HEK293 (cell line): ENCODE measurements at regions not wholly inside any gene's neighbourhood (a gene's known extent, or its start where the extent isn't known, plus 50 kb on each side); places are given as distances from the start of the nearest gene placed in this dataset.

Source experiments
- CTCF ChIA-PET: fragments of 350-600 bp; formaldehyde crosslinking; extraction: SDS; loops from one replicate; lab custom pipeline; 2021; ENCODE audit warnings: antibody characterized with exemption; lab: Yijun Ruan, JAX
- POLR2A ChIA-PET: fragments of 300-600 bp; formaldehyde crosslinking; extraction: SDS; loops from one replicate; lab custom pipeline; 2020; ENCODE audit warnings: antibody characterized with exemption, inconsistent platforms; lab: Yijun Ruan, JAX
- H3K27ac ChIP-seq: fragments of 200-500 bp; sonication (Bioruptor generic); 2 replicates; pipeline ENCODE4 v1.5.1; 2014; ENCODE audit warnings: low read depth, low read length, control low read depth, inconsistent platforms; ENCODE audit errors: extremely low read depth
- H3K36me3 ChIP-seq, 2 experiments: fragments of 200-500 bp in 1 of 2; sonication (Bioruptor generic) in 1 of 2; 1 replicate in 1 of 2; 2 replicates in 1 of 2; pipeline ENCODE4 v1.5.1; 2014 to 2017; ENCODE audit warnings: inconsistent platforms in 2 of 2, low read length in 2 of 2; ENCODE audit not compliant: control insufficient read depth in 2 of 2, insufficient read depth in 1 of 2
- H3K4me1 ChIP-seq: fragments of 200-500 bp; sonication (Bioruptor generic); 2 replicates; pipeline ENCODE4 v1.5.1; 2014; ENCODE audit warnings: mild to moderate bottlenecking, low read length, inconsistent platforms; ENCODE audit not compliant: control insufficient read depth, insufficient read depth
- H3K4me3 ChIP-seq: 2 replicates; pipeline ENCODE4 v1.5.1; 2011; ENCODE audit warnings: low read depth, mild to moderate bottlenecking, control low read depth, low read length, moderate library complexity
- H3K9me3 ChIP-seq: fragments of 200-500 bp; sonication (Bioruptor generic); 2 replicates; pipeline ENCODE4 v1.5.1; 2014; ENCODE audit warnings: low read depth, low read length, inconsistent platforms; ENCODE audit not compliant: control insufficient read depth, insufficient read depth
- AEBP2 ChIP-seq: fragments of 450-650 bp; formaldehyde crosslinking; IDR thresholded peaks from 2 replicates; pipeline ENCODE4 v1.5.1; 2016; ENCODE audit warnings: missing biosample characterization, missing genetic modification characterization, borderline replicate concordance
- GLIS1 ChIP-seq: fragments of 450-650 bp; formaldehyde crosslinking; IDR thresholded peaks from 2 replicates; pipeline ENCODE4 v1.5.1; 2016; ENCODE audit warnings: missing biosample characterization, missing genetic modification characterization
- INSM2 ChIP-seq: fragments of 450-650 bp; formaldehyde crosslinking; IDR thresholded peaks from 2 replicates; pipeline ENCODE4 v1.5.1; 2016; ENCODE audit warnings: missing biosample characterization, missing genetic modification characterization
- KLF10 ChIP-seq: fragments of 450-650 bp; IDR thresholded peaks from 2 replicates; pipeline ENCODE4 v1.5.1; 2018; ENCODE audit warnings: missing biosample characterization, mild to moderate bottlenecking, missing genetic modification characterization
- KLF16 ChIP-seq: fragments of 450-650 bp; formaldehyde crosslinking; IDR thresholded peaks from 2 replicates; pipeline ENCODE4 v1.5.1; 2017; ENCODE audit warnings: missing biosample characterization, missing genetic modification characterization
- REST ChIP-seq: fragments of 450-650 bp; formaldehyde crosslinking; IDR thresholded peaks from 2 replicates; pipeline ENCODE4 v1.5.1; 2016; ENCODE audit warnings: missing biosample characterization, missing genetic modification characterization
- SCRT2 ChIP-seq: fragments of 450-650 bp; formaldehyde crosslinking; IDR thresholded peaks from 2 replicates; pipeline ENCODE4 v1.5.1; 2016; ENCODE audit warnings: missing biosample characterization, missing genetic modification characterization
- YY1 ChIP-seq: fragments of 450-650 bp; formaldehyde crosslinking; IDR thresholded peaks from 2 replicates; pipeline ENCODE4 v1.5.1; 2018; ENCODE audit warnings: missing biosample characterization, missing genetic modification characterization
- ZBTB49 ChIP-seq: fragments of 450-650 bp; formaldehyde crosslinking; IDR thresholded peaks from 2 replicates; pipeline ENCODE4 v1.5.1; 2016; ENCODE audit warnings: missing biosample characterization, missing genetic modification characterization, low read depth
- ZFP37 ChIP-seq: fragments of 450-650 bp; formaldehyde crosslinking; IDR thresholded peaks from 2 replicates; pipeline ENCODE4 v1.5.1; 2016; ENCODE audit warnings: missing biosample characterization, missing genetic modification characterization
- ZNF112 ChIP-seq: fragments of 450-650 bp; formaldehyde crosslinking; IDR thresholded peaks from 2 replicates; pipeline ENCODE4 v1.5.0; 2017; ENCODE audit warnings: missing biosample characterization, missing genetic modification characterization
- ZNF133 ChIP-seq: fragments of 450-650 bp; formaldehyde crosslinking; IDR thresholded peaks from 2 replicates; pipeline ENCODE4 v1.5.1; 2016; ENCODE audit warnings: missing biosample characterization, missing genetic modification characterization
- ZNF221 ChIP-seq: fragments of 450-650 bp; formaldehyde crosslinking; IDR thresholded peaks from 2 replicates; pipeline ENCODE4 v1.5.1; 2017; ENCODE audit warnings: missing biosample characterization, missing genetic modification characterization, borderline replicate concordance
- ZNF426 ChIP-seq: fragments of 450-650 bp; formaldehyde crosslinking; IDR thresholded peaks from 2 replicates; pipeline ENCODE4 v1.5.1; 2017; ENCODE audit warnings: missing biosample characterization, missing genetic modification characterization, mild to moderate bottlenecking, inconsistent platforms, moderate library complexity
- ZNF510 ChIP-seq: fragments of 450-650 bp; formaldehyde crosslinking; IDR thresholded peaks from 2 replicates; pipeline ENCODE4 v1.5.1; 2018; ENCODE audit warnings: mild to moderate bottlenecking, missing genetic modification characterization, missing biosample characterization; ENCODE audit not compliant: insufficient replicate concordance
- ZNF514 ChIP-seq: fragments of 450-650 bp; formaldehyde crosslinking; IDR thresholded peaks from 2 replicates; pipeline ENCODE4 v1.5.1; 2016; ENCODE audit warnings: missing biosample characterization, missing genetic modification characterization
- ZNF530 ChIP-seq: fragments of 450-650 bp; formaldehyde crosslinking; IDR thresholded peaks from 2 replicates; pipeline ENCODE4 v1.5.1; 2016; ENCODE audit warnings: low read depth, missing biosample characterization, missing genetic modification characterization
- ZNF596 ChIP-seq: fragments of 450-650 bp; IDR thresholded peaks from 2 replicates; pipeline ENCODE4 v1.5.0; 2018; ENCODE audit warnings: missing biosample characterization, mild to moderate bottlenecking, missing genetic modification characterization, moderate library complexity
- ZNF670 ChIP-seq: fragments of 450-650 bp; formaldehyde crosslinking; IDR thresholded peaks from 2 replicates; pipeline ENCODE4 v1.5.1; 2016; ENCODE audit warnings: missing biosample characterization, missing genetic modification characterization, low read depth
- ZNF768 ChIP-seq: fragments of 450-650 bp; formaldehyde crosslinking; IDR thresholded peaks from 2 replicates; pipeline ENCODE4 v1.5.1; 2018; ENCODE audit warnings: missing biosample characterization, mild to moderate bottlenecking, missing genetic modification characterization
- ZNF776 ChIP-seq: fragments of 450-650 bp; formaldehyde crosslinking; IDR thresholded peaks from 2 replicates; pipeline ENCODE4 v1.5.0; 2017; ENCODE audit warnings: missing biosample characterization, missing genetic modification characterization, borderline replicate concordance
- ZSCAN16 ChIP-seq: fragments of 450-650 bp; formaldehyde crosslinking; IDR thresholded peaks from 2 replicates; pipeline ENCODE4 v1.5.1; 2016; ENCODE audit warnings: missing biosample characterization, missing genetic modification characterization
- ZSCAN30 ChIP-seq: fragments of 450-650 bp; IDR thresholded peaks from 2 replicates; pipeline ENCODE4 v1.5.1; 2018; ENCODE audit warnings: missing biosample characterization, mild to moderate bottlenecking, missing genetic modification characterization, moderate library complexity
- ZXDB ChIP-seq: fragments of 450-650 bp; formaldehyde crosslinking; IDR thresholded peaks from 2 replicates; pipeline ENCODE4 v1.5.1; 2016; ENCODE audit warnings: missing biosample characterization, missing genetic modification characterization

GRCh38 chr4:23105759-23106370 is 413.1 kb downstream of the GBA3 start (continued):
- TF ChIP-seq REST (tag by site-specific recombination) (no peak), SCRT2 (tag by site-specific recombination) (no peak), ZNF112 (tag by site-specific recombination) (no peak), YY1 (tag by site-specific recombination) (no peak), ZNF514 (tag by site-specific recombination) (no peak)

GRCh38 chr4:23097251-23097650 is 404.5 kb downstream of the GBA3 start:
- Histone ChIP-seq H3K27ac (no peak overlapping the region), H3K36me3 (no peaks in the 10 kb centered on the region), H3K4me3 (no peak overlapping the region), H3K9me3 (no peaks in the 10 kb centered on the region), H3K4me1 (no peaks in the 10 kb centered on the region)
- no peak for TF ChIP-seq ZNF776 (tag by site-specific recombination)
- TF ChIP-seq ZNF768 (tag by site-specific recombination) = no peak
- TF ChIP-seq ZNF426 (tag by site-specific recombination) = no peak
- no peak for TF ChIP-seq INSM2
- TF ChIP-seq GLIS1 (tag by site-specific recombination) = no peak
- no peak for TF ChIP-seq ZXDB (tag by site-specific recombination)
- TF ChIP-seq KLF16 = no peak
- no peak for TF ChIP-seq KLF10
- no peak for TF ChIP-seq ZNF133 (tag by site-specific recombination)
- ChIA-PET POLR2A (no interaction called here), CTCF (no interaction called here)

- H3K9me3 ChIP-seq = no peaks in the 10 kb centered on the region
- no peak overlapping the region for H3K27ac ChIP-seq
- POLR2A ChIA-PET = no interaction called here
- CTCF ChIA-PET = no interaction called here
- no peaks in the 10 kb centered on the region for H3K36me3 ChIP-seq
- H3K4me3 ChIP-seq = no peak overlapping the region
- no peaks in the 10 kb centered on the region for H3K4me1 ChIP-seq
- TF ChIP-seq ZSCAN16 (tag by site-specific recombination) = no peak
- TF ChIP-seq ZFP37 (tag by site-specific recombination) = no peak
- no peak for TF ChIP-seq ZNF530 (tag by site-specific recombination)
- no peak for TF ChIP-seq ZNF596 (tag by site-specific recombination)
- TF ChIP-seq ZNF670 (tag by site-specific recombination) = no peak
- no peak for TF ChIP-seq ZBTB49 (tag by site-specific recombination)
- TF ChIP-seq AEBP2 = no peak
- TF ChIP-seq ZSCAN30 = no peak
- TF ChIP-seq ZNF510 (tag by site-specific recombination) = no peak
- TF ChIP-seq ZNF221 (tag by site-specific recombination) = no peak
- TF ChIP-seq ZNF768 (tag by site-specific recombination) = no peak
These were observed 399.0 kb downstream of the GBA3 start for GRCh38 chr4:23091711-23092110.
